ENCODE measurements at regions not wholly inside any gene's neighbourhood (a gene's known extent, or its start where the extent isn't known, plus 50 kb on each side); places are given as distances from the start of the nearest gene placed in this dataset.

GRCh38 chr4:181643466-181643865 lies 599.7 kb upstream of the TENM3 start:
- SMC1A ChIA-PET (ENCODE audit: uncharacterized antibody, unreplicated experiment), result no interaction called here
- H4K20me1 ChIP-seq (ENCODE audit: control insufficient read depth, insufficient read depth), result no peaks in the 10 kb centered on the region
- RAD21 ChIA-PET (ENCODE audit: unreplicated experiment), result no interaction called here
- H2AFZ ChIP-seq (ENCODE audit: control insufficient read depth, low read depth, low read length), result no peak overlapping the region
- H3K27me3 ChIP-seq (replicated peaks in 1 of 2; ENCODE audit: control insufficient read depth in 2 of 2, insufficient read depth in 2 of 2, low read length in 1 of 2), result no peaks in the 10 kb centered on the region
- no peak for FAIRE-seq
- H3K79me2 ChIP-seq (ENCODE audit: control insufficient read depth, insufficient read depth, low read length), result no peaks in the 10 kb centered on the region
- 40% methylated on average over 2 of the region's 2 CpGs for WGBS (ENCODE audit: insufficient coverage, insufficient replicate concordance, low lambda C conversion rate, missing lambda C conversion rate)
- no peak overlapping the region for H3K4me2 ChIP-seq (ENCODE audit: control insufficient read depth, insufficient read depth)
- BruUV-seq (replicated peaks), result no TSS peak
- no peaks in the 10 kb centered on the region for H3K4me1 ChIP-seq (ENCODE audit: control insufficient read depth, insufficient read depth, low read length)
- DNase-seq (ENCODE audit: low read depth, low spot score), result no peak
- no peak for ATAC-seq
- H3K9me3 ChIP-seq (replicated peaks; ENCODE audit: control insufficient read depth, insufficient read depth, low read length), result no peaks in the 10 kb centered on the region
- H3K9ac ChIP-seq (ENCODE audit: control insufficient read depth, insufficient read depth, low read length), result no peak overlapping the region
- POLR2A ChIA-PET, result no interaction called here
- in situ Hi-C loops (cut with MboI), result no loop called here
- CTCF ChIA-PET, result no interaction called here
- no peak overlapping the region for H3K4me3 ChIP-seq
- intact Hi-C loops (cut with micrococcal nuclease; ENCODE audit: unreplicated experiment), result no loop called here
- no peak for TF ChIP-seq PBX3 (IDR thresholded peaks at IDR 0.05; ENCODE audit: insufficient replicate concordance, low read depth, low read length)
- TF ChIP-seq MTA2 (IDR thresholded peaks at IDR 0.05; ENCODE audit: low read depth), result no peak
- TF ChIP-seq, protein P1, sequence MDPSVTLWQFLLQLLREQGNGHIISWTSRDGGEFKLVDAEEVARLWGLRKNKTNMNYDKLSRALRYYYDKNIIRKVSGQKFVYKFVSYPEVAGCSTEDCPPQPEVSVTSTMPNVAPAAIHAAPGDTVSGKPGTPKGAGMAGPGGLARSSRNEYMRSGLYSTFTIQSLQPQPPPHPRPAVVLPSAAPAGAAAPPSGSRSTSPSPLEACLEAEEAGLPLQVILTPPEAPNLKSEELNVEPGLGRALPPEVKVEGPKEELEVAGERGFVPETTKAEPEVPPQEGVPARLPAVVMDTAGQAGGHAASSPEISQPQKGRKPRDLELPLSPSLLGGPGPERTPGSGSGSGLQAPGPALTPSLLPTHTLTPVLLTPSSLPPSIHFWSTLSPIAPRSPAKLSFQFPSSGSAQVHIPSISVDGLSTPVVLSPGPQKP (IDR thresholded peaks at IDR 0.05; ENCODE audit: low read depth, low read length), result no peak
- TF ChIP-seq NBN (IDR thresholded peaks at IDR 0.05), result no peak
- TF ChIP-seq TAF1 (IDR thresholded peaks at IDR 0.05; ENCODE audit: borderline replicate concordance, low read depth, low read length), result no peak
- no peak for TF ChIP-seq EGR1 (IDR thresholded peaks at IDR 0.05; ENCODE audit: borderline replicate concordance in 1 of 2, low read depth in 2 of 2, low read length in 2 of 2)
- TF ChIP-seq RBBP5 (conservative IDR thresholded peaks at IDR 0.05), result no peak
- TF ChIP-seq, protein P2, sequence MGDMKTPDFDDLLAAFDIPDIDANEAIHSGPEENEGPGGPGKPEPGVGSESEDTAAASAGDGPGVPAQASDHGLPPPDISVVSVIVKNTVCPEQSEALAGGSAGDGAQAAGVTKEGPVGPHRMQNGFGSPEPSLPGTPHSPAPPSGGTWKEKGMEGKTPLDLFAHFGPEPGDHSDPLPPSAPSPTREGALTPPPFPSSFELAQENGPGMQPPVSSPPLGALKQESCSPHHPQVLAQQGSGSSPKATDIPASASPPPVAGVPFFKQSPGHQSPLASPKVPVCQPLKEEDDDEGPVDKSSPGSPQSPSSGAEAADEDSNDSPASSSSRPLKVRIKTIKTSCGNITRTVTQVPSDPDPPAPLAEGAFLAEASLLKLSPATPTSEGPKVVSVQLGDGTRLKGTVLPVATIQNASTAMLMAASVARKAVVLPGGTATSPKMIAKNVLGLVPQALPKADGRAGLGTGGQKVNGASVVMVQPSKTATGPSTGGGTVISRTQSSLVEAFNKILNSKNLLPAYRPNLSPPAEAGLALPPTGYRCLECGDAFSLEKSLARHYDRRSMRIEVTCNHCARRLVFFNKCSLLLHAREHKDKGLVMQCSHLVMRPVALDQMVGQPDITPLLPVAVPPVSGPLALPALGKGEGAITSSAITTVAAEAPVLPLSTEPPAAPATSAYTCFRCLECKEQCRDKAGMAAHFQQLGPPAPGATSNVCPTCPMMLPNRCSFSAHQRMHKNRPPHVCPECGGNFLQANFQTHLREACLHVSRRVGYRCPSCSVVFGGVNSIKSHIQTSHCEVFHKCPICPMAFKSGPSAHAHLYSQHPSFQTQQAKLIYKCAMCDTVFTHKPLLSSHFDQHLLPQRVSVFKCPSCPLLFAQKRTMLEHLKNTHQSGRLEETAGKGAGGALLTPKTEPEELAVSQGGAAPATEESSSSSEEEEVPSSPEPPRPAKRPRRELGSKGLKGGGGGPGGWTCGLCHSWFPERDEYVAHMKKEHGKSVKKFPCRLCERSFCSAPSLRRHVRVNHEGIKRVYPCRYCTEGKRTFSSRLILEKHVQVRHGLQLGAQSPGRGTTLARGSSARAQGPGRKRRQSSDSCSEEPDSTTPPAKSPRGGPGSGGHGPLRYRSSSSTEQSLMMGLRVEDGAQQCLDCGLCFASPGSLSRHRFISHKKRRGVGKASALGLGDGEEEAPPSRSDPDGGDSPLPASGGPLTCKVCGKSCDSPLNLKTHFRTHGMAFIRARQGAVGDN (IDR thresholded peaks at IDR 0.05), result no peak
- TF ChIP-seq CBX3 (IDR thresholded peaks at IDR 0.05; ENCODE audit: borderline replicate concordance, low read depth), result no peak
- TF ChIP-seq NR2C2 (IDR thresholded peaks at IDR 0.05; ENCODE audit: borderline replicate concordance, control insufficient read depth, insufficient read length, low read depth), result no peak
- no peak for TF ChIP-seq JUND (IDR thresholded peaks at IDR 0.05; ENCODE audit: low read depth, low read length)
- TF ChIP-seq HDGF (IDR thresholded peaks at IDR 0.05), result no peak
- no peak for TF ChIP-seq DPF2 (IDR thresholded peaks at IDR 0.05)
- no peak for TF ChIP-seq SIN3A (IDR thresholded peaks at IDR 0.05; ENCODE audit: low read depth, low read length)
- no peak for TF ChIP-seq ZBED1 (IDR thresholded peaks at IDR 0.05; ENCODE audit: borderline replicate concordance)
- TF ChIP-seq ESRRA (IDR thresholded peaks at IDR 0.05; ENCODE audit: low read length), result no peak
- no peak for TF ChIP-seq NRF1 (conservative IDR thresholded peaks at IDR 0.05; ENCODE audit: low read depth, low read length)
- TF ChIP-seq NFYB (IDR thresholded peaks at IDR 0.05; ENCODE audit: insufficient read depth, low read depth, low read length), result no peak
- no peak overlapping the region for H3K27ac ChIP-seq (ENCODE audit: control insufficient read depth, insufficient read depth)
- no peaks in the 10 kb centered on the region for H3K36me3 ChIP-seq (ENCODE audit: control insufficient read depth in 2 of 2, insufficient read depth in 2 of 2, low read length in 1 of 2)

All from GM12878 (cell line).